ENCODE measurements at regions not wholly inside any gene's neighbourhood (a gene's known extent, or its start where the extent isn't known, plus 50 kb on each side); places are given as distances from the start of the nearest gene placed in this dataset.

DNA sequence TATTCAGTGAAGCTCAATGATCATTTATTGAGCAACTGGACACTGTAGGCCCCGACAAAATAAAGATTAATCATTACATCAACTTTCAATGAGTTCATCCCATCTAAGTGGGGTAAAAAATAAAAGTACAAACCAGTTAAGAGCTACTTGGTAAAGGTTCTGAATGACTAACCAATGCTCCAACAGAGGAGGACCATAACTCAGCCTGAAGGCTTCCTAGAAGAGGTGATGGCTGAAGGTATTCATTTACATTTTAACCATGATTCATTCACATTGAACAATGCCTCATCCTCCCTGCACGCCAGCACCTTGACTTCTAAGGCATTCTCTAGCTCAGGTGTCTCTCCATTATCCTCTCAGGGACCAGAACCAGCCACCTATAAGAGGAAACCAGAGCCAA, 201.4 kb downstream of the ZNF462 start:
- TF ChIP-seq, protein P1, sequence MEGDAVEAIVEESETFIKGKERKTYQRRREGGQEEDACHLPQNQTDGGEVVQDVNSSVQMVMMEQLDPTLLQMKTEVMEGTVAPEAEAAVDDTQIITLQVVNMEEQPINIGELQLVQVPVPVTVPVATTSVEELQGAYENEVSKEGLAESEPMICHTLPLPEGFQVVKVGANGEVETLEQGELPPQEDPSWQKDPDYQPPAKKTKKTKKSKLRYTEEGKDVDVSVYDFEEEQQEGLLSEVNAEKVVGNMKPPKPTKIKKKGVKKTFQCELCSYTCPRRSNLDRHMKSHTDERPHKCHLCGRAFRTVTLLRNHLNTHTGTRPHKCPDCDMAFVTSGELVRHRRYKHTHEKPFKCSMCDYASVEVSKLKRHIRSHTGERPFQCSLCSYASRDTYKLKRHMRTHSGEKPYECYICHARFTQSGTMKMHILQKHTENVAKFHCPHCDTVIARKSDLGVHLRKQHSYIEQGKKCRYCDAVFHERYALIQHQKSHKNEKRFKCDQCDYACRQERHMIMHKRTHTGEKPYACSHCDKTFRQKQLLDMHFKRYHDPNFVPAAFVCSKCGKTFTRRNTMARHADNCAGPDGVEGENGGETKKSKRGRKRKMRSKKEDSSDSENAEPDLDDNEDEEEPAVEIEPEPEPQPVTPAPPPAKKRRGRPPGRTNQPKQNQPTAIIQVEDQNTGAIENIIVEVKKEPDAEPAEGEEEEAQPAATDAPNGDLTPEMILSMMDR (IDR thresholded peaks at IDR 0.05): no peak
- TF ChIP-seq EP300 (IDR thresholded peaks at IDR 0.05) (no peak), POLR2A (IDR thresholded peaks at IDR 0.05) (no peak)
- no peaks in the 10 kb centered on the region for H3K36me3 ChIP-seq
- 94 to 95% (median 94%) methylated on average over 2 of the region's 2 CpGs for WGBS, 3 donors
- no peaks in the 10 kb centered on the region for H3K27me3 ChIP-seq
- H3K9me3 ChIP-seq: no peaks in the 10 kb centered on the region
- no peak overlapping the region for H3K27ac ChIP-seq
- intact Hi-C loops (cut with DNase I): no loop called here
- no peak for DNase-seq
- no peak overlapping the region for H3K4me3 ChIP-seq
- H3K4me1 ChIP-seq (ENCODE audit: insufficient read depth): no peaks in the 10 kb centered on the region

DNA sequence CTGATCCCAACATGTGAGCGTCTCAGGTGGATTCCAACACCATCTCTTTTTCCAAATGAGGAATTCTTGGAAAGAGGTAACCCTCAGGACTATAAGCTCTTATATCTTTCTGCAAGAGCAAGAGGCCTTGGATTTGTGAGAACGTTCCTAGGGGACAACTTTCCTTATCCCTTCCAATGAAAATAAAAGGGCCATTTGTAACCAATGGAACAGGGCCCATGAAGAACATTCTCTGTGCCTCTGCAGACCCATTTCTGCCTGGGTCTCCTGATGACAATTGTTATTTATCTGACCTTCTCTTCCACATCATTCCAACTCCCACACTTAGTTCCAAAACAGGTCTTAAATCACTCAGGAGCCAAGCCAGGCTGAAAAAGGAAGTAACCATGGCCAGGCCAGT, 202.6 kb downstream of the ZNF462 start:
- TF ChIP-seq EP300 (IDR thresholded peaks at IDR 0.05) (no peak), POLR2A (IDR thresholded peaks at IDR 0.05) (no peak)
- TF ChIP-seq, protein P1 (IDR thresholded peaks at IDR 0.05): no peak
- DNase-seq: no peak
- 57 to 60% (median 59%) methylated on average over 2 of the region's 2 CpGs for WGBS, 3 donors
- H3K4me3 ChIP-seq: no peak overlapping the region
- no peaks in the 10 kb centered on the region for H3K9me3 ChIP-seq
- intact Hi-C loops (cut with DNase I): no loop called here
- no peaks in the 10 kb centered on the region for H3K27me3 ChIP-seq
- H3K27ac ChIP-seq: no peak overlapping the region
- no peaks in the 10 kb centered on the region for H3K4me1 ChIP-seq (ENCODE audit: insufficient read depth)
- H3K36me3 ChIP-seq: no peaks in the 10 kb centered on the region

DNA sequence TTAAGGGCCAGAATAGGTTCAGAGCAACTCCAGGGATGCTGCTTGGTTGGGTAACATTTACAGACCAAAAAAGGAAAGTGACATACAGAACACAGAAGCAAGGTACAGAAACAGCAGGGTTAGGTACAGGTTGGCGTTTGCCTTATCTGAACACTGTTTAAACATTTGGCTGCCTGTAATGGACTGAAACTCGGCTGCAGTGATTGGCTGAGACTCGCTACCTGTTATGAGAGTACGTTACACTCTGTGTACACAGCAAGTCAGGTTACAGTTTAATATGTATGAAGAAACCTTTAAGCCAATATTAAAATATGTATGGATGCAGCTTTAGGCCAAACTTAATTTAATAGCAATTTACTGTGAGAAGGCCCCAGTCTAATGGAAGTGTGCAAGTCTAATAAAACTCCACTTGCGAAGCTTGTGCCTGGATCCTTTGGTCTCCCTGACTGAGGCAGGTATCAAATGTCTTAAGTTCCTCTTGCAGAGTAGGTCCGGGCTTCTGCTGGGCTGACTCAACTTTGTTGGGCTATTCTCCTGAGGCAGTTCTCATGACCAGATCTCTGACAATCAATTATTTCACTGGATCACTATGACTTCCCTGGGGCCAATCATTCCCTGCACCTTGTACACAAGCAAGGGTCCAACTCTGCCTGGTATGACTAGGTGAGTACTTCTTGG, 204.9 kb downstream of the ZNF462 start:
- DNase-seq: no peak
- TF ChIP-seq, protein P1 (IDR thresholded peaks at IDR 0.05): no peak
- no peak for TF ChIP-seq POLR2A (IDR thresholded peaks at IDR 0.05)
- TF ChIP-seq EP300 (IDR thresholded peaks at IDR 0.05): no peak
- Histone ChIP-seq H3K9me3 (no peaks in the 10 kb centered on the region), H3K4me1 (ENCODE audit: insufficient read depth) (no peaks in the 10 kb centered on the region), H3K27ac (no peak overlapping the region), H3K4me3 (no peak overlapping the region), H3K36me3 (no peaks in the 10 kb centered on the region), H3K27me3 (no peaks in the 10 kb centered on the region)
- intact Hi-C loops (cut with DNase I): no loop called here
- WGBS, 3 donors: 89 to 92% (median 89%) methylated on average over 6 of the region's 6 CpGs

DNA sequence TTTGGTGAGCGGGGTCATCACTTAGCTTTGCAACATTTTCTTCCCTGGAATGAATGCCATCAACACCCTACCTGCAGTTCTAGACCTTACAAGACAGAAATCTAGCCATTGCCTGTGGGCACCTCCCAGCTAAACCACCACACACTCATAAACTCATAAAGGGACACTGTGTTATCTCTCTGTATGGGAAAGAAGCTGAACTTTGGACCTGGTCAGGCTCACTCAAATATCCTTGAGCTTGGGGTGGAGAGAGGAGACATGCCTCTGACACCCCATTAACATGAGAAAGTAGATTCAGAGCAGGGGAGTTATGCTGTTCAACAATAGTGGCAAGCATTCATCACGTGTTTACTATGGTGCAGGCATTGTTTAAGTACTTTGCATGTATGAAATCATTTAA, 205.6 kb downstream of the ZNF462 start:
- 86 to 91% (median 90%) methylated on average over 2 of the region's 2 CpGs for whole genome bisulfite sequencing, 3 donors
- H3K36me3 ChIP-seq: no peaks in the 10 kb centered on the region
- TF ChIP-seq, protein P1 (IDR thresholded peaks at IDR 0.05): no peak
- TF ChIP-seq POLR2A (IDR thresholded peaks at IDR 0.05): no peak
- no peak for TF ChIP-seq EP300 (IDR thresholded peaks at IDR 0.05)
- no peak for DNase-seq
- no peaks in the 10 kb centered on the region for H3K27me3 ChIP-seq
- H3K9me3 ChIP-seq: no peaks in the 10 kb centered on the region
- H3K4me3 ChIP-seq: no peak overlapping the region
- H3K4me1 ChIP-seq (ENCODE audit: insufficient read depth): no peaks in the 10 kb centered on the region
- intact Hi-C loops (cut with DNase I): no loop called here
- no peak overlapping the region for H3K27ac ChIP-seq
